ENCODE measurements at regions not wholly inside any gene's neighbourhood (a gene's known extent, or its start where the extent isn't known, plus 50 kb on each side); places are given as distances from the start of the nearest gene placed in this dataset.
A peak's percentile ranks its signal among the peaks of the same experiment; 100 is the strongest.

GRCh38 chr20:22411627-22412450 is 172.5 kb downstream of the FOXA2 start (continued):
- TF ChIP-seq PBX2 (CRISPR knock-in tag; IDR thresholded peaks at IDR 0.05), result peak; percentile 61; the same call in 1 of the 2 replicates
- TF ChIP-seq ZNF225 (CRISPR knock-in tag; IDR thresholded peaks at IDR 0.05), result peak; percentile 33; the same call in 1 of the 2 replicates
- 0 out of 2 replicates have a peak, but pooled peaks have one; percentile 34 for TF ChIP-seq TFDP1 (CRISPR knock-in tag; IDR thresholded peaks at IDR 0.05; ENCODE audit: borderline replicate concordance)
- TF ChIP-seq ZNF644 (CRISPR knock-in tag; IDR thresholded peaks at IDR 0.05; ENCODE audit: low read depth), result peak; percentile 95
- TF ChIP-seq CHD2 (IDR thresholded peaks at IDR 0.05; ENCODE audit: low read depth, low read length), result no peak
- no peak for TF ChIP-seq ZNF235 (CRISPR knock-in tag; IDR thresholded peaks at IDR 0.05; ENCODE audit: borderline replicate concordance)
- no peak for TF ChIP-seq HOXA7 (CRISPR knock-in tag; IDR thresholded peaks at IDR 0.05)
- TF ChIP-seq ZNF850 (CRISPR knock-in tag; conservative IDR thresholded peaks at IDR 0.05), result no peak
- TF ChIP-seq ZNF660 (CRISPR knock-in tag; IDR thresholded peaks at IDR 0.05; ENCODE audit: borderline replicate concordance, low read depth), result no peak
- 0 out of 2 replicates have a peak, but pooled peaks have one; percentile 10 for TF ChIP-seq RFX5 (IDR thresholded peaks at IDR 0.05; ENCODE audit: low read depth, low read length)
- TF ChIP-seq SNAPC2 (CRISPR knock-in tag; IDR thresholded peaks at IDR 0.05), result no peak
- TF ChIP-seq TEAD2 (CRISPR knock-in tag; IDR thresholded peaks at IDR 0.05), result no peak
- TF ChIP-seq ZMAT5 (CRISPR knock-in tag; IDR thresholded peaks at IDR 0.05; ENCODE audit: borderline replicate concordance, low read depth), result no peak
- no peak for TF ChIP-seq TBX3 (IDR thresholded peaks at IDR 0.05; ENCODE audit: borderline replicate concordance)
- TF ChIP-seq HNF1B (CRISPR knock-in tag; IDR thresholded peaks at IDR 0.05), result peak; percentile 98
- 0 out of 2 replicates have a peak, but pooled peaks have one; percentile 49 for TF ChIP-seq RNF219 (CRISPR knock-in tag; IDR thresholded peaks at IDR 0.05)
- peak; percentile 22; the same call in 1 of the 2 replicates for TF ChIP-seq ERF (CRISPR knock-in tag; IDR thresholded peaks at IDR 0.05)
- no peak for TF ChIP-seq PRDM15 (CRISPR knock-in tag; IDR thresholded peaks at IDR 0.05)
- TF ChIP-seq ZNF83 (CRISPR knock-in tag; IDR thresholded peaks at IDR 0.05; ENCODE audit: borderline replicate concordance), result no peak

Data from HepG2 (cell line).